T-helper 2 cell treated with Interferon-gamma antibody and Interleukin-4, amounts not matched to agents 100 ng/mL and 5 ng/mL, for 36 hours (primary cell): ENCODE measurements at regions not wholly inside any gene's neighbourhood (a gene's known extent, or its start where the extent isn't known, plus 50 kb on each side); places are given as distances from the start of the nearest gene placed in this dataset.

ENCODE experiments used
- intact Hi-C: fragments of 100-400 bp; cut with micrococcal nuclease; formaldehyde crosslinking; loops from one replicate; pipeline ENCODE4 v1.15.1; 2023

DNA sequence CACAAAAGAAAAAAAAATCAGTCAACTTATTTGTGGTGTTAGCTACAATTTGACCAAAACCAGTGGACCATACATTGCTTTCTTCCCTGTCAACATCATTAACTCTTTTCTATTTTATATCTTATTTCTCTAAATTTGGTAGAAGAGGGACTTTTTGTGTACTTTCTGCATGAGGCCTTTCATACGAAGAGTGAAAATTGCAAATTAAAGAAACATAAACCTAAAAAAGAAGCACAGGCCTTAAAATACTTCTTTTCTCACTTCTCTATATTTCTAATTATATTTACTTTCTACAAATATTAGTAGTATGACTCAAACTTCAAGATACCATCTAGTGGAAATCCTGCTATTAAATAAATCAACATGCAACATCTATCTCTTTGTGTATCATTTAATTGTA is 1073.4 kb upstream of the ZEB2 start:
- intact Hi-C loops = no loop called here

GRCh38 chr2:145592361-145592760 is 1072.4 kb upstream of the ZEB2 start:
- intact Hi-C loops = no loop called here

DNA sequence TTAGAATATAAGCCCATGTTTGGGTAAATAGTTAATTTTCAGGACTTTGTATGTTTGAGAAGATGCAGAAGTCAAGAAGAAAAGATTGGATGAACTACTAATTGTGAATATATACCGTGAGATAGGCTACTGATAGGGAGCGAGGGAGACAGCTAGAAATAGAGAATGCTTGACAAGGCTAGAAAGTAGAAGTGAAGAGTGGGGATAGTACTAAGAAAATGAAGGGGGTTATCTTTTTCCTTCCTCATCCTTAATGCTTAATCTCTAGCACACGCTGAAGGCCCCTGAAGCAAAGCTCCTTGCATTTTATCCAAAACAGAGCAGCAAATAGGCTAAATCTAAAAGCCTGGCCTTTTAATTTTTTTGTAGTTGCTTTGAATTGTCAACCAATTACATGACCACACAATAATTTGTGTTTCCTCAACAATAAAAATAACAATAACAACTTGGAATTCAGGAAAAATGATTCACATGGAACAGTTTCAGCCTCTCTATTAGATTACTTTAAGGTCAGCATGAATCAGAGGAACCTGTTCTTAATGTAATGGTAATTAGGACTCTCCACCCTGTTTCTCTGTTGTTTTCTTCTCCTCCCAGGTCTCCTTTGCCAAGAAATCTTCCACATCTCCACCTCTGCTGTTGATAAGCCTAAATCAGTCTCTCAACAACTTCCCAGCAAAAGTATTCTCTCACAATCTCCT is 1071.3 kb upstream of the ZEB2 start:
- intact Hi-C loops = no loop called here

DNA sequence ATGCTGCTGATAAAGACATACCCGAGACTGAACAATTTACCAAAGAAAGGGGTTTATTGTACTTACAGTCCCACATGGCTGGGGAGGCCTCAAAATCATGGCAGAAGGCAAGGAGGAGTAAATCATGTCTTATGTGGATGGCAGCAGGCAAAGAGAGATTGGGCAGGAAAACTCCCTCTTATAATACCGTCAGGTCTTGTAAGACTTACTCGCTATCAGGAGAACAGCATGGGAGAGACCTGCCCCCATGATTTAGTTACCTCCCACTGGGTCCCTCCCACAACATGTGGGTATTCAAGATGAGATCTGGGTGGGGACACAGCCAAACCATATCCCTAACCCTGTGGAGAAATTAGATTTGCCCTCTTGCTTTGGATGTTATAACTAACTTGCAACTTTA is 1068.0 kb upstream of the ZEB2 start:
- intact Hi-C loops = no loop called here

GRCh38 chr2:145584353-145584752 is 1064.4 kb upstream of the ZEB2 start:
- intact Hi-C loops = no loop called here

DNA sequence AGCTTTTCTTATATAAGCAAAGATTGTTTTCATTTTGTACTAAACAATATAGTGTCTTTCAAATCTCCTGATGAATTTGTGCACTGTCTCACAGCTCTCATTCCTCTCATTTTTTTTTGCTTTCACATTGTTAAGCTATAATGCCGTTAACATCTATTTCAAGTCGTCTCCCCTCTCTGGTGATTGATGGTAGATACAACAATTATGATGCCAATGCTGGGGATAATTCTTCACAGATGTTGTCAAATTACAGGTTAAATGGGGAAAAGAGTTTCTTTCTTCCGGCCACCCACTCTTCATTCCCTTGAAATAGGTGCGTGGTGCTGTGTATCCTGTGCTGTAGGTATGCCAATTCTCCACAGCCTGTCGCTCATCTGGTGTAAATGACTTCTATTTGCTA is 1053.7 kb upstream of the ZEB2 start:
- intact Hi-C loops = no loop called here

GRCh38 chr2:145572238-145572637 is 1052.3 kb upstream of the ZEB2 start:
- intact Hi-C loops = no loop called here

- intact Hi-C loops = no loop called here
Measured at GRCh38 chr2:145569108-145569507, 1049.2 kb upstream of the ZEB2 start.

DNA sequence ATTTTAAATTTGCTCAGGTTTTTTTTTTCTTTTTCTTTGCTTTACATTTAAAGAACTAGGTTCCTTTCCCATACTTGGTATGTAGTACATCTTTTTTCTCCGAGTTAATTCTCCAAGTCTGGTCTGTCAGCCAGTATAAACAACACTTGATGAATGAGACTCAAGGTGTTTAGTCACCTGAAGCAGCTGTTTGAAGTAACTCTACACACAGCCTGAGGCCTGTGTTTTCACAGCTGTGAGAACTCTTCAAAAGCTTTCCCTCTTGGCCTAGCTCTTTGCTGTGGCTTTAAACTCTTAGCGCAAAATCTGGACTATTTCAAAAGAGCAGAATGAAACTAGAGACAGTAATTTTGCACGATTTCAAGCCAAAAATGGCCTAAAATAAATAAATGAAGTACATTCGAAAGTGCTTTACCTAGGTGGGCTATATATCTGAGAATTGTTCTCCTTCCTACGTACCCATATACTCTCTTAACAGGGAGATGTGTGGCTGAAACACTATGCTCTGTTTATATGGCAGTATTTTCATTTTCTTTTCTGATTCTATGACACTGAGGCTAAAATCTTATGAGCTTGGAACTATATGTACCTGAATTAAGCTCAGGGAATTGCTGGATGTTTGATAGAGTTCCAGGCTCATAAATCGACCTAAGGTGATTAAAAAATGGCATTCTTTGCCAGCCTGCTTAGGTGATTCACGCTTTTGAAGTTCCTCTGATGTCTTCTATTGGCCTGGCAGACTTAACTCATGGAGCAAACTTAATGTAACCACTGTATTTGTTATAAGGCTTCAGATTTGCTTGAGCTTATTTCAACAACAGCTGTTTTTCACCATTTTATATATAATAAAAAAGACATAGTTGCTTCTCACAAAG is 1044.1 kb upstream of the ZEB2 start:
- intact Hi-C loops = no loop called here

GRCh38 chr2:145561152-145561551 is 1041.2 kb upstream of the ZEB2 start:
- intact Hi-C loops = no loop called here

GRCh38 chr2:145558617-145559350 is 1038.9 kb upstream of the ZEB2 start:
- intact Hi-C loops = no loop called here

- intact Hi-C loops = no loop called here
Measured at GRCh38 chr2:145555360-145555759, 1035.4 kb upstream of the ZEB2 start.

GRCh38 chr2:145551686-145552085 is 1031.8 kb upstream of the ZEB2 start:
- intact Hi-C loops = no loop called here

DNA sequence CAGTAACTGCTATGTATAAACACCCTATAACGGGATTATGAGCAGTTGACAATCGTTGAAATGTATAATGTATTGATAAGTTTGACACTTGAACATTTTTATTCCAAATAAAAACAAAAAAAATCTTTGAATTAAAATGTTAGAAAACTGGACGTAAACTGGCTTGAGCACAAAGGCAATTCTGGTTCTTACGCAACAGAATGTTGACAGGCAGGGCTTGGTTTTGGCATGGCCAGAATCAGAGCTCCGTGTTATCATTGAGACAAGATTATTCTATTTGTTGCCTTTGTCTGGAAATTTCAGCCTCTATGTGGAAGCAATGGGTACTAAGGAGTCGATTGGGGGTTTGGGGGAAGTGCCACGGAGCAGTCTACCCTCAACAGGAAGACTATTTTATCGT is 1028.6 kb upstream of the ZEB2 start:
- intact Hi-C loops = no loop called here

GRCh38 chr2:145547620-145548019 is 1027.7 kb upstream of the ZEB2 start:
- intact Hi-C loops = no loop called here

- intact Hi-C loops = no loop called here
Measured at GRCh38 chr2:145546091-145546490, 1026.2 kb upstream of the ZEB2 start.

GRCh38 chr2:145543856-145544255 is 1023.9 kb upstream of the ZEB2 start:
- intact Hi-C loops = no loop called here

DNA sequence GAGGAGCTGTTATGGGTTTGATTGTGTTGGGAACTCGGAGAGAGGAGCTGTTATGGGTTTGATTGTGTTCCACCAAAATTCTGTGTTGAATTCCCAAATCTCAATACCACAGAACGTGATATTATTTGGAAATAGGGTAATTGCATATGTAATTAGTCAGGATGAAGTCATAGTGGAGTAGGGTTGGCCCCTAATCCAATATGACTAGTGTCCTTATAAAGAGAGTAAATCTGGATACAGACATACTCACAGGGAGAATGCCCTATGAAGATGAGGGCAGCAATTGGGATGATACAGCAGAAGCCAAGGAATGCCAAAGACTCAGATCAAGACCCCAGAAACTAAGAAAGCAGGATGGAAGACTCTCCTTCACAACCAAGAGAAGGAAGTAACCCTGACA is 1023.2 kb upstream of the ZEB2 start:
- intact Hi-C loops = no loop called here

GRCh38 chr2:145541028-145541427 is 1021.1 kb upstream of the ZEB2 start:
- intact Hi-C loops = no loop called here

- intact Hi-C loops = no loop called here
Measured at GRCh38 chr2:145538661-145539350, 1018.9 kb upstream of the ZEB2 start.

- intact Hi-C loops = no loop called here
Measured at GRCh38 chr2:145530653-145531052, 1010.7 kb upstream of the ZEB2 start.

DNA sequence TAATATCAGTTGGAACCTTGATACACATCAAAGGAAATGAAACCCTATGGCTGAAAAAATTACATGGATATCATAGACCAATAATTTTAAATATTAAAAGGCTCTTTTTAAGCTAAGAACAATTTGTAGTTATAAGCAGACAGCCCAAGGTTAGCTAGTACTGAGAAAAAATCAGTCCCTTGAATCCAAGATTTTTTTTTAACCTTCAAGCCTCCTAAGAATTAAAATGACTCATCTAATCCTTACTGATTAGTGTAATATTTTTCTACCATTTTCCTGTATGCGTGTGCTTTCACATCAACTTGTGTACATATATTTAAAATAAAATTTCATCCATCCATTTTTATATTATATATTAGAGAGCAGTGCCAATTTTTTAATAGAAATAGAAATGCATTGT is 1004.9 kb upstream of the ZEB2 start:
- intact Hi-C loops = no loop called here
